GM12878 (cell line): ENCODE measurements at regions not wholly inside any gene's neighbourhood (a gene's known extent, or its start where the extent isn't known, plus 50 kb on each side); places are given as distances from the start of the nearest gene placed in this dataset.

Source experiments
- ATAC-seq: fragments of 200-7000 bp; cut with Tn5 transposase; 3 replicates; pipeline ENCODE4 v1.9.1; 2020; ENCODE audit warnings: mild to moderate bottlenecking, moderate library complexity
- BruUV-seq: library from RNA; stranded (reverse); fragments of 400-500 nt; replicated peaks from 2 replicates; lab custom pipeline; 2021; lab: Mats Ljungman, UMichigan
- CTCF ChIA-PET: fragments of 300-600 bp; sonication (Branson Sonifier 250); formaldehyde crosslinking; extraction: SDS; loops from one replicate; lab custom pipeline; 2021; ENCODE audit warnings: inconsistent platforms; lab: Yijun Ruan, JAX
- POLR2A ChIA-PET: fragments of 350-600 bp; formaldehyde crosslinking; extraction: SDS; loops from one replicate; lab custom pipeline; 2021; ENCODE audit warnings: inconsistent platforms; lab: Charles Lee
- RAD21 ChIA-PET: fragments of 300-600 bp; sonication (Branson Sonifier 250); formaldehyde crosslinking; loops from one replicate; lab custom pipeline; 2023; ENCODE audit warnings: antibody characterized with exemption; ENCODE audit not compliant: unreplicated experiment; lab: Charles Lee
- SMC1A ChIA-PET: fragments of 300-600 bp; sonication (Branson Sonifier 250); formaldehyde crosslinking; loops from one replicate; lab custom pipeline; 2023; ENCODE audit not compliant: unreplicated experiment, uncharacterized antibody; lab: Charles Lee
- DNase-seq: peaks from one replicate; pipeline ENCODE4 v3.0.0-alpha.2; 2011; ENCODE audit warnings: low read depth, low spot score
- FAIRE-seq: peaks from 3 replicates; lab custom pipeline; 2011; peaks lifted over from hg19 to GRCh38; lab: Jason Lieb, UNC
- H2AFZ ChIP-seq: 2 replicates; pipeline ENCODE4 v1.6.0; 2011; ENCODE audit warnings: low read depth, low read length, control low read depth; ENCODE audit not compliant: control insufficient read depth
- H3K27ac ChIP-seq: 2 replicates; pipeline ENCODE4 v1.5.1; 2011; ENCODE audit warnings: control low read depth; ENCODE audit not compliant: control insufficient read depth, insufficient read depth
- H3K27me3 ChIP-seq, 2 experiments: replicated peaks in 1 of 2; 2 replicates each; pipeline versions ENCODE4 v1.6.0 to v1.6.1; 2011; ENCODE audit warnings: low read length in 1 of 2; ENCODE audit not compliant: control insufficient read depth in 2 of 2, insufficient read depth in 2 of 2
- H3K36me3 ChIP-seq, 2 experiments: 2 replicates each; pipeline ENCODE4 v1.5.1; 2011; ENCODE audit warnings: low read length in 1 of 2; ENCODE audit not compliant: control insufficient read depth in 2 of 2, insufficient read depth in 2 of 2
- H3K4me1 ChIP-seq: 2 replicates; pipeline ENCODE4 v1.6.1; 2011; ENCODE audit warnings: mild to moderate bottlenecking, low read length, moderate library complexity, mixed read lengths; ENCODE audit not compliant: control insufficient read depth, insufficient read depth
- H3K4me2 ChIP-seq: 2 replicates; pipeline ENCODE4 v1.6.0; 2011; ENCODE audit warnings: control low read depth; ENCODE audit not compliant: control insufficient read depth, insufficient read depth
- H3K4me3 ChIP-seq: fragments of 200-600 bp; sonication (generic); 2 replicates; pipeline ENCODE4 v1.5.1; 2016
- H3K79me2 ChIP-seq: 2 replicates; pipeline ENCODE4 v1.6.0; 2011; ENCODE audit warnings: low read length; ENCODE audit not compliant: control insufficient read depth, insufficient read depth
- H3K9ac ChIP-seq: 2 replicates; pipeline ENCODE4 v1.8.0; 2011; ENCODE audit warnings: low read length, control low read depth, mixed read lengths; ENCODE audit not compliant: control insufficient read depth, insufficient read depth
- H3K9me3 ChIP-seq: replicated peaks from 3 replicates; pipeline ENCODE4 v1.5.1; 2011; ENCODE audit warnings: mild to moderate bottlenecking, low read length; ENCODE audit not compliant: control insufficient read depth, insufficient read depth
- H4K20me1 ChIP-seq: 2 replicates; pipeline ENCODE4 v1.6.0; 2011; ENCODE audit not compliant: control insufficient read depth, insufficient read depth
- EZH2 ChIP-seq: IDR thresholded peaks from 2 replicates; pipeline ENCODE4 v1.6.1; 2012; ENCODE audit warnings: low read depth, mild to moderate bottlenecking, control low read depth, inconsistent platforms, low read length, borderline replicate concordance; ENCODE audit not compliant: control insufficient read depth
- FOXM1 ChIP-seq: IDR thresholded peaks from 2 replicates; pipeline ENCODE4 v1.6.1; 2012; ENCODE audit warnings: low read depth, mild to moderate bottlenecking, inconsistent platforms, low read length, moderate library complexity
- GABPA ChIP-seq: IDR thresholded peaks from 2 replicates; pipeline ENCODE4 v1.6.1; 2014; ENCODE audit warnings: antibody characterized with exemption, low read depth, mild to moderate bottlenecking, inconsistent platforms
- MYC ChIP-seq: IDR thresholded peaks from 2 replicates; pipeline ENCODE4 v1.6.1; 2011; ENCODE audit warnings: mild to moderate bottlenecking, low read length, moderate library complexity, inconsistent platforms; ENCODE audit not compliant: insufficient read depth, insufficient replicate concordance, insufficient read length, severe bottlenecking
- NFIC ChIP-seq: IDR thresholded peaks from 2 replicates; pipeline ENCODE4 v1.6.1; 2012; ENCODE audit warnings: low read depth, mild to moderate bottlenecking, inconsistent platforms, low read length, moderate library complexity
- RAD21 ChIP-seq: IDR thresholded peaks from 2 replicates; pipeline ENCODE4 v1.6.1; 2011; ENCODE audit warnings: mild to moderate bottlenecking, low read depth, low read length, moderate library complexity; ENCODE audit not compliant: insufficient read depth
- RFX5 ChIP-seq: IDR thresholded peaks from 2 replicates; pipeline ENCODE4 v1.6.1; 2011; ENCODE audit warnings: low read depth, low read length, improper control_type of control experiment
- STAT1 ChIP-seq: fragments of 450-650 bp; conservative IDR thresholded peaks from 2 replicates; pipeline ENCODE4 v1.6.1; 2014; ENCODE audit warnings: antibody characterized with exemption, mild to moderate bottlenecking
- TCF12 ChIP-seq: IDR thresholded peaks from 2 replicates; pipeline ENCODE4 v1.6.1; 2011; ENCODE audit warnings: low read depth, mild to moderate bottlenecking, low read length
- WRNIP1 ChIP-seq: IDR thresholded peaks from 2 replicates; pipeline ENCODE4 v1.6.1; 2011; ENCODE audit warnings: low read depth, low read length, improper control_type of control experiment, borderline replicate concordance
- YY1 ChIP-seq: IDR thresholded peaks from 2 replicates; pipeline ENCODE4 v1.6.1; 2011; ENCODE audit warnings: low read depth, mild to moderate bottlenecking, low read length
- ZBED1 ChIP-seq: IDR thresholded peaks from 2 replicates; pipeline ENCODE4 v1.6.1; 2016; ENCODE audit warnings: borderline replicate concordance
- ZNF384 ChIP-seq: IDR thresholded peaks from 2 replicates; pipeline ENCODE4 v1.6.1; 2012; ENCODE audit warnings: low read depth, mild to moderate bottlenecking, low read length, improper control_type of control experiment, borderline replicate concordance
- WGBS: methylation state at CpG from one replicate; pipeline ENCODE4 v1.1.6; 2016; ENCODE audit warnings: low lambda C conversion rate; ENCODE audit not compliant: insufficient replicate concordance, insufficient coverage; ENCODE audit errors: missing lambda C conversion rate; 5-methylcytosine and 5-hydroxymethylcytosine counted together
- in situ Hi-C: fragments of 300-500 bp; cut with MboI; formaldehyde crosslinking; loops from 9 replicates; pipeline ENCODE4 v1.14.3; 2018; ENCODE audit warnings: mixed read lengths
- intact Hi-C: fragments of 100-400 bp; cut with micrococcal nuclease; formaldehyde crosslinking; loops from one replicate; pipeline ENCODE4 v1.14.2; 2022; ENCODE audit not compliant: unreplicated experiment
- TF ChIP-seq, protein P1 (sequence below): IDR thresholded peaks from 2 replicates; pipeline ENCODE4 v1.6.1; 2012; ENCODE audit warnings: low read depth, low read length, improper control_type of control experiment

GRCh38 chr5:43900974-43901373 lies 298.0 kb downstream of the NNT start:
- H3K27me3 ChIP-seq, result no peaks in the 10 kb centered on the region
- ChIA-PET RAD21 (no interaction called here), POLR2A (no interaction called here), CTCF (interaction anchor here (1.2 kb wide), 1 partner anchor 83 kb away, joined by 3 read pairs; no protein-coding TSS in a partner anchor), SMC1A (interaction anchor here (0.6 kb wide), 1 partner anchor 359 kb away, joined by 3 read pairs; no protein-coding TSS in a partner anchor)
- no peaks in the 10 kb centered on the region for H3K9me3 ChIP-seq
- no TSS peak for BruUV-seq
- no peak overlapping the region for H3K9ac ChIP-seq
- intact Hi-C loops (no loop called here), in situ Hi-C loops (no loop called here)
- no peak overlapping the region for H2AFZ ChIP-seq
- DNase-seq, result no peak
- 44% methylated on average over 1 of the region's 1 CpG for WGBS
- no peaks in the 10 kb centered on the region for H4K20me1 ChIP-seq
- no peak overlapping the region for H3K27ac ChIP-seq
- no peak for ATAC-seq
- H3K4me2 ChIP-seq, result no peak overlapping the region
- no peaks in the 10 kb centered on the region for H3K4me1 ChIP-seq
- H3K79me2 ChIP-seq, result no peaks in the 10 kb centered on the region
- TF ChIP-seq GABPA (no peak), EZH2 (no peak), STAT1 (no peak), ZBED1 (no peak), MYC (no peak), ZNF384 (no peak), NFIC (no peak), RAD21 (no peak), TCF12 (no peak), FOXM1 (no peak), RFX5 (no peak), YY1 (no peak), WRNIP1 (no peak)
- TF ChIP-seq, protein P1, sequence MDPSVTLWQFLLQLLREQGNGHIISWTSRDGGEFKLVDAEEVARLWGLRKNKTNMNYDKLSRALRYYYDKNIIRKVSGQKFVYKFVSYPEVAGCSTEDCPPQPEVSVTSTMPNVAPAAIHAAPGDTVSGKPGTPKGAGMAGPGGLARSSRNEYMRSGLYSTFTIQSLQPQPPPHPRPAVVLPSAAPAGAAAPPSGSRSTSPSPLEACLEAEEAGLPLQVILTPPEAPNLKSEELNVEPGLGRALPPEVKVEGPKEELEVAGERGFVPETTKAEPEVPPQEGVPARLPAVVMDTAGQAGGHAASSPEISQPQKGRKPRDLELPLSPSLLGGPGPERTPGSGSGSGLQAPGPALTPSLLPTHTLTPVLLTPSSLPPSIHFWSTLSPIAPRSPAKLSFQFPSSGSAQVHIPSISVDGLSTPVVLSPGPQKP, result no peak
- FAIRE-seq, result no peak
- H3K4me3 ChIP-seq, result no peak overlapping the region
- H3K36me3 ChIP-seq, result no peaks in the 10 kb centered on the region
